SJSA1 (cell line): ENCODE measurements at regions not wholly inside any gene's neighbourhood (a gene's known extent, or its start where the extent isn't known, plus 50 kb on each side); places are given as distances from the start of the nearest gene placed in this dataset.

ENCODE experiments used
- DNase-seq, 2 experiments: peaks; one replicate each; pipeline ENCODE4 v3.0.0-alpha.2; 2015 to 2020; ENCODE audit warnings: low spot score in 2 of 2, low read depth in 1 of 2
- H3K27ac ChIP-seq: fragments of 250-450 bp; sonication (Bioruptor Pico); 2 replicates; pipeline ENCODE4 v1.5.1; 2020; ENCODE audit warnings: mild to moderate bottlenecking, moderate library complexity
- H3K27me3 ChIP-seq: fragments of 250-450 bp; sonication (Bioruptor Pico); replicated peaks from 2 replicates; pipeline ENCODE4 v1.5.1; 2020; ENCODE audit warnings: mild to moderate bottlenecking, moderate library complexity
- H3K36me3 ChIP-seq: fragments of 250-450 bp; sonication (Bioruptor Pico); 2 replicates; pipeline ENCODE4 v1.5.1; 2020; ENCODE audit warnings: mild to moderate bottlenecking
- H3K4me1 ChIP-seq: fragments of 250-450 bp; sonication (Bioruptor Pico); replicated peaks from 2 replicates; pipeline ENCODE4 v1.6.1; 2021; ENCODE audit warnings: mild to moderate bottlenecking
- H3K4me3 ChIP-seq: fragments of 250-450 bp; sonication (Bioruptor Pico); 2 replicates; pipeline ENCODE4 v1.5.1; 2020; ENCODE audit warnings: mild to moderate bottlenecking
- H3K9me3 ChIP-seq: fragments of 250-450 bp; sonication (Bioruptor Pico); replicated peaks from 2 replicates; pipeline ENCODE4 v1.5.1; 2020; ENCODE audit warnings: mild to moderate bottlenecking

DNA sequence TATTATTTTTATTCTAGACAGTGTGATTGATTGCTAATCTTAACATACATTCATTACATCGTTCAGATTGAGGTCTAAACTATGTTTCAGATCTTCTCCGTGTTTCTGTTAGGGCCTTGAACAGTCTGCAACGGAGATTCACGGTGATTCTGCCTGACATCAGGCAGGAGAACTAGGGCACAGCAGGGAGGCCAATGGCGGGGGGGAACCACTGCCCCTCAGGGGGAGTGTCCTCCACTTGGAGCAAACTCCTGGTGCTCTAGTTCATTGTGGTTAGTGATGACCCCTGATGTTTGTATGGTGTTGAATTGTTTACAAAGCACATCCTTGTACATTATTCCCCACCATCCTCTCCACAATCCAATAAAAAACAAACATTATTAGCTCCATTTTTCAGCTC, 173.5 kb downstream of the ZNF608 start:
- Histone ChIP-seq H3K27ac (no peak overlapping the region), H3K36me3 (no peaks in the 10 kb centered on the region), H3K9me3 (no peaks in the 10 kb centered on the region), H3K4me3 (no peak overlapping the region), H3K4me1 (no peaks in the 10 kb centered on the region), H3K27me3 (no peaks in the 10 kb centered on the region)
- no peak for DNase-seq

DNA sequence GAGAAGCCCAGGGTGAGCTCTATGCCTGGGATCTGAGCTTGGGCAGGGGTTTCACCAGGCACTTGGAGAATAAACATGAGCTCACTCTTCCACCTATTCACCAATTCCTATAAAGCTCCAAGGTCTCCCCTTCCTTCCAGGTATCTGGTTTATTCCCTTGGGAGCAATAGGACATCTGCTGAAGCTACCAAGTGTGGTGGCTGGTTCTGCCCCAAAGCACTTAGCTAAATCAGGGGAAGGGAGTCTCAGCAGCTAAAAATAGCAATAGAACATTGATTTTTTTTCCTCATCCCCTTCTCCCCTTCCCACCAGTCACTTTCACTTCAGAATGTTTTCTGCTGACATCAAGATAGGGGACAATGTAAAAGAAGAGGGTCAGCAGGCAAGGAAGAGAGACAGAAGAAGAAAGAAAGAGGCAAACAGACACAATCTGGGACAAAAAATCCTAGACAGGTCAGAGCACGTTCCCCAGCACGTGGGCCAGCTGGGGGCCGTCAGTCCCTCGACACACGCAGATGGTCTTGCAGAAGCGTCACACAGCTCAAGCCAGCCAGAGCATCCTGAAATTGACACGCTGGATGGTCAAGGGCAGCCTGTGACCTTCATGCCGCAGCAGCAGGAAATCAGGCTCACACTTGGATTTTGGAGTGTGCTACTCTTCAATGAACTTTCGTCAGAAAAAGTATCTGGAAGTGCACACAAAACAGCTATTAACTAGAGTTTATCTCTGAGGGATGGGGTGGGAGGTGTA, 176.0 kb downstream of the ZNF608 start:
- Histone ChIP-seq H3K4me3 (no peak overlapping the region), H3K36me3 (no peaks in the 10 kb centered on the region), H3K9me3 (no peaks in the 10 kb centered on the region), H3K27me3 (no peaks in the 10 kb centered on the region), H3K4me1 (no peaks in the 10 kb centered on the region), H3K27ac (no peak overlapping the region)
- DNase-seq: no peak

GRCh38 chr5:124566875-124567450, 179.5 kb downstream of the ZNF608 start:
- no peak overlapping the region for H3K27ac ChIP-seq
- DNase-seq: no peak
- H3K36me3 ChIP-seq: no peaks in the 10 kb centered on the region
- H3K4me1 ChIP-seq: no peaks in the 10 kb centered on the region
- no peaks in the 10 kb centered on the region for H3K9me3 ChIP-seq
- H3K4me3 ChIP-seq: no peak overlapping the region
- H3K27me3 ChIP-seq: no peaks in the 10 kb centered on the region

GRCh38 chr5:124561451-124561850, 185.0 kb downstream of the ZNF608 start:
- Histone ChIP-seq H3K4me1 (no peaks in the 10 kb centered on the region), H3K27ac (no peak overlapping the region), H3K9me3 (no peaks in the 10 kb centered on the region), H3K36me3 (no peaks in the 10 kb centered on the region), H3K27me3 (no peaks in the 10 kb centered on the region), H3K4me3 (no peak overlapping the region)
- no peak for DNase-seq

GRCh38 chr5:124560370-124560769, 186.1 kb downstream of the ZNF608 start:
- no peaks in the 10 kb centered on the region for H3K27me3 ChIP-seq
- no peaks in the 10 kb centered on the region for H3K4me1 ChIP-seq
- H3K36me3 ChIP-seq: no peaks in the 10 kb centered on the region
- DNase-seq: no peak
- H3K4me3 ChIP-seq: no peak overlapping the region
- H3K27ac ChIP-seq: no peak overlapping the region
- no peaks in the 10 kb centered on the region for H3K9me3 ChIP-seq

DNA sequence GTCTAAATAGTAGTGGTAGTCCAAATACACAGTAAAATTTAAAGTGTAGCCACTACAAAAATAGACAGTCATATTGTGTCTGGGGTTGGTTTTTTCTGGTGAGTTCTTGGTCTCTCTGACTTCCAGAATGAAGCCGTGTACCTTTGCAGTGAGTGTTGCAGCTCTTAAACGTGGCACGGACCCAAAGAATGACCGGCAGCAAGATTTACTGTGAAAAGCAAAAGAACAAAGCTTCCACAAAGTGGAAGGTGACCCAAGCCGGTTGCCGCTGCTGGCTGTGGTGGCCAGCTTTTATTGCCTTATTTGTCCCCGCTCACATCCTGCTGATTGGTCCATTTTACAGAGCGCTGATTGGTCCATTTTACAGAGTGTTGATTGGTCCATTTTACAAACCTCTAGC, 188.7 kb downstream of the ZNF608 start:
- H3K27me3 ChIP-seq: no peaks in the 10 kb centered on the region
- no peaks in the 10 kb centered on the region for H3K9me3 ChIP-seq
- no peaks in the 10 kb centered on the region for H3K36me3 ChIP-seq
- H3K27ac ChIP-seq: no peak overlapping the region
- no peak for DNase-seq
- no peaks in the 10 kb centered on the region for H3K4me1 ChIP-seq
- no peak overlapping the region for H3K4me3 ChIP-seq

GRCh38 chr5:124554746-124555578, 191.5 kb downstream of the ZNF608 start:
- Histone ChIP-seq H3K27ac (no peak overlapping the region), H3K27me3 (no peaks in the 10 kb centered on the region), H3K9me3 (no peaks in the 10 kb centered on the region), H3K36me3 (no peaks in the 10 kb centered on the region), H3K4me3 (no peak overlapping the region), H3K4me1 (no peaks in the 10 kb centered on the region)
- DNase-seq: no peak

- Histone ChIP-seq H3K27ac (no peak overlapping the region), H3K4me1 (no peaks in the 10 kb centered on the region), H3K9me3 (no peaks in the 10 kb centered on the region), H3K27me3 (no peaks in the 10 kb centered on the region), H3K4me3 (no peak overlapping the region), H3K36me3 (no peaks in the 10 kb centered on the region)
- no peak for DNase-seq
These were observed 192.5 kb downstream of the ZNF608 start for GRCh38 chr5:124553911-124554310.

- no peaks in the 10 kb centered on the region for H3K9me3 ChIP-seq
- H3K27me3 ChIP-seq: no peaks in the 10 kb centered on the region
- H3K4me1 ChIP-seq: no peaks in the 10 kb centered on the region
These were observed 193.9 kb downstream of the ZNF608 start for GRCh38 chr5:124552526-124552925.

GRCh38 chr5:124551939-124552279, 194.5 kb downstream of the ZNF608 start:
- Histone ChIP-seq H3K36me3 (no peaks in the 10 kb centered on the region), H3K9me3 (no peaks in the 10 kb centered on the region), H3K27me3 (no peaks in the 10 kb centered on the region), H3K4me1 (no peaks in the 10 kb centered on the region), H3K27ac (no peak overlapping the region), H3K4me3 (no peak overlapping the region)
- DNase-seq: no peak

More at GRCh38 chr5:124552526-124552925, 193.9 kb downstream of the ZNF608 start:
- no peaks in the 10 kb centered on the region for H3K36me3 ChIP-seq
- no peak for DNase-seq
- H3K4me3 ChIP-seq: no peak overlapping the region
- H3K27ac ChIP-seq: no peak overlapping the region

DNA sequence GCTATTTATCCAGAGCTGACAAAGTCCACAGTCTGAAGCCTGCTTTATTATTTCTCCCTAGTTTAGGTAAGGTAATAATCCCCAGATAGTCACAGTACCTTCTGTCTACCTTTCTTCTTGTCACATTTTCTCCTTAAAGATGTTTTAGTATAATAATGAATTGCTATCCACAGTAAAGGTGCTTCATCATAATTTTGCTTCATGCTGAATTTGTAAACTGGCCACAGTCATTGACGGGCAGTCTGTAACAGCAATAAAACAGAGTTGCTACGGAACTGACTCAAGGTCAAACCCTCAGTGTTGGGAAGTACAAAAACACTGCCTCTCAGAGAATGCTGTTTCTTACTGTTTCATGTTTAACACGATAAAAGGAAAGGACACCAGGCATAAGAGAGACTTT, 195.7 kb downstream of the ZNF608 start:
- Histone ChIP-seq H3K9me3 (no peaks in the 10 kb centered on the region), H3K4me1 (no peaks in the 10 kb centered on the region), H3K27me3 (no peaks in the 10 kb centered on the region), H3K4me3 (no peak overlapping the region), H3K27ac (no peak overlapping the region), H3K36me3 (no peaks in the 10 kb centered on the region)
- DNase-seq: no peak

DNA sequence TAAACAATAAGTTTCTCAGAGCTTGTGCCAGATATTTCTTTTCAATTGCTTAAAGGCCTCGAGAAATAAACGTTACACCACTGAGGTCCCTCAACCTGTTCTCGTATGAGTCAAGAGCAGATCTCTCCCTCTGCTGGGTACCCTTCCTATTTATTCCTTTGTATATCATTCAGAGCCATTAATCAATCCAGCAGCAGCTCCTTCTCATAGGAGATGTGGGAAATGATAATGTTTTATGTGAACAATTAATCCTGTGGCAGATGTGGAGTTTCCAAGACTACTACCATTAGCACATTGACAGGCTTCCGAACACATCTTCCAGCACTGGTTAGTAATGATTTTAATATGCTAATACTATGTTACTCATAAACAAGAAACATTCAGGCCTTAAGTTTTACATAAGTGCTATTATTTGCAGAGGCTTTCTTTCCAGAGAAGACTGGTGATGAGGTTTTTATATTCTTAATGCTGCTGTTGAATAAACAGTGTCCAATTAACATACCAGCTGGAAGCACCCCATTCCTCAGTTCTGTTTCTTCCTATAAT, 196.5 kb downstream of the ZNF608 start:
- H3K27me3 ChIP-seq: no peaks in the 10 kb centered on the region
- no peak overlapping the region for H3K27ac ChIP-seq
- H3K9me3 ChIP-seq: no peaks in the 10 kb centered on the region
- H3K4me1 ChIP-seq: no peaks in the 10 kb centered on the region
- no peaks in the 10 kb centered on the region for H3K36me3 ChIP-seq
- DNase-seq: no peak
- H3K4me3 ChIP-seq: no peak overlapping the region

DNA sequence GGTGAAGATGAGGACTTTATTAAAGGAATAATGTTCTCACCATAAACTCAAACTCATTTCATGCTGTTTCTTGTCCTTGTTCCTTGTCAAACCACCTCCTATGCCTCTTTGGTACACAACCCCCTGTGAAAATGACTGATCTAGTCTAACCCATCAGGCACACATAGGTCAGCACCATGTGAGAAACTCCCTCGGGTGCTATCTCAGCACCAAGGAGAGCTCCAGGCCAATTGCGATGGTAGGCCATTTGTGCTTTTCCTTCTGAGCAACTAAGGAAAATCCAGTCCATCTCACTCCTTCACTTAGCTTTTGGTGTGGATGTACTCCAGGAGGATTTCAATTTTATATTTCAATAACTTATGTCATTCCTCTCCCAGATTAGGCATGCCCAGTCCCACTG, 199.8 kb downstream of the ZNF608 start:
- H3K27ac ChIP-seq: no peak overlapping the region
- H3K27me3 ChIP-seq: no peaks in the 10 kb centered on the region
- H3K4me3 ChIP-seq: no peak overlapping the region
- no peaks in the 10 kb centered on the region for H3K36me3 ChIP-seq
- H3K9me3 ChIP-seq: no peaks in the 10 kb centered on the region
- no peaks in the 10 kb centered on the region for H3K4me1 ChIP-seq
- no peak for DNase-seq
